Mesenchymal stem cell (in vitro differentiated cells and primary cell): ENCODE measurements at regions not wholly inside any gene's neighbourhood (a gene's known extent, or its start where the extent isn't known, plus 50 kb on each side); places are given as distances from the start of the nearest gene placed in this dataset.
A peak's percentile ranks its signal among the peaks of the same experiment; 100 is the strongest.

ENCODE experiments used
- DNase-seq: peaks from one replicate; pipeline ENCODE4 v3.0.0-alpha.2; 2013
- H2AFZ ChIP-seq: one replicate; pipeline ENCODE4 v1.6.1; 2013; ENCODE audit warnings: low read depth, mild to moderate bottlenecking, control low read depth, inconsistent platforms, low read length, moderate library complexity
- H2AK5ac ChIP-seq: 2 replicates; pipeline ENCODE4 v1.6.1; 2013; ENCODE audit warnings: low read length, moderate library complexity, mild to moderate bottlenecking, inconsistent platforms; ENCODE audit not compliant: severe bottlenecking
- H2BK120ac ChIP-seq: one replicate; pipeline ENCODE4 v1.6.1; 2013; ENCODE audit warnings: low read depth, mild to moderate bottlenecking, inconsistent platforms, low read length, moderate library complexity
- H2BK12ac ChIP-seq, 2 experiments: one replicate each; pipeline ENCODE4 v1.6.1; 2013; ENCODE audit warnings: inconsistent platforms in 2 of 2, low read length in 2 of 2, mild to moderate bottlenecking in 2 of 2, moderate library complexity in 2 of 2, control low read depth in 1 of 2
- H2BK15ac ChIP-seq: one replicate; pipeline ENCODE4 v1.6.1; 2013; ENCODE audit warnings: mild to moderate bottlenecking, low read depth, inconsistent platforms; ENCODE audit not compliant: poor library complexity, severe bottlenecking
- H2BK5ac ChIP-seq: 2 replicates; pipeline ENCODE4 v1.6.1; 2013; ENCODE audit warnings: low read depth, mild to moderate bottlenecking, low read length, control low read depth, inconsistent platforms; ENCODE audit not compliant: poor library complexity, severe bottlenecking
- H3K14ac ChIP-seq, 2 experiments: one replicate each; pipeline ENCODE4 v1.6.1; 2013; ENCODE audit warnings: inconsistent platforms in 2 of 2, low read length in 2 of 2, control low read depth in 1 of 2, mild to moderate bottlenecking in 1 of 2, moderate library complexity in 1 of 2
- H3K18ac ChIP-seq, 2 experiments: one replicate each; pipeline ENCODE4 v1.6.1; 2013; ENCODE audit warnings: inconsistent platforms in 2 of 2, low read length in 2 of 2, control low read depth in 1 of 2, low read depth in 1 of 2, mild to moderate bottlenecking in 1 of 2
- H3K23ac ChIP-seq, 2 experiments: one replicate each; pipeline ENCODE4 v1.6.1; 2013; ENCODE audit warnings: inconsistent platforms in 2 of 2, low read length in 2 of 2, mild to moderate bottlenecking in 2 of 2, moderate library complexity in 2 of 2, control low read depth in 1 of 2
- H3K27ac ChIP-seq: 2 replicates; pipeline ENCODE4 v1.5.1; 2013; ENCODE audit warnings: mild to moderate bottlenecking, moderate library complexity, low read length, control low read depth, inconsistent platforms; ENCODE audit not compliant: poor library complexity, severe bottlenecking
- H3K27me3 ChIP-seq, 2 experiments: 2 replicates each; pipeline versions ENCODE4 v1.6.1 to v1.7.0; 2013; ENCODE audit warnings: low read length in 2 of 2, mild to moderate bottlenecking in 2 of 2, moderate library complexity in 2 of 2, control low read depth in 1 of 2, inconsistent platforms in 1 of 2; ENCODE audit not compliant: control insufficient read depth in 1 of 2, insufficient read depth in 1 of 2
- H3K36me3 ChIP-seq, 2 experiments: 2 replicates each; pipeline versions ENCODE4 v1.6.1 to v1.7.0; 2013; ENCODE audit warnings: low read length in 2 of 2, control low read depth in 1 of 2, inconsistent platforms in 1 of 2, low read depth in 1 of 2, mild to moderate bottlenecking in 1 of 2; ENCODE audit not compliant: insufficient read depth in 2 of 2, control insufficient read depth in 1 of 2
- H3K4ac ChIP-seq, 2 experiments: one replicate each; pipeline ENCODE4 v1.6.1; 2013; ENCODE audit warnings: inconsistent platforms in 2 of 2, low read length in 2 of 2, mild to moderate bottlenecking in 2 of 2, moderate library complexity in 2 of 2, control low read depth in 1 of 2, low read depth in 1 of 2
- H3K4me1 ChIP-seq: 2 replicates; pipeline ENCODE4 v1.6.1; 2013; ENCODE audit warnings: low read depth, low read length, control low read depth; ENCODE audit not compliant: control insufficient read depth, insufficient read depth
- H3K4me2 ChIP-seq: 2 replicates; pipeline ENCODE4 v1.6.1; 2013; ENCODE audit warnings: low read length, mild to moderate bottlenecking, inconsistent platforms; ENCODE audit not compliant: poor library complexity, severe bottlenecking
- H3K4me3 ChIP-seq, 2 experiments: 2 replicates each; pipeline versions ENCODE4 v1.5.1 to v1.7.0; 2013; ENCODE audit warnings: low read length in 2 of 2, mild to moderate bottlenecking in 2 of 2, control low read depth in 1 of 2, low read depth in 1 of 2; ENCODE audit not compliant: insufficient read depth in 1 of 2
- H3K79me1 ChIP-seq: replicated peaks from 2 replicates; pipeline ENCODE4 v1.6.1; 2013; ENCODE audit warnings: mild to moderate bottlenecking, control low read depth, low read length, inconsistent platforms; ENCODE audit not compliant: poor library complexity, severe bottlenecking
- H3K9ac ChIP-seq: 2 replicates; pipeline ENCODE4 v1.7.0; 2013; ENCODE audit warnings: mild to moderate bottlenecking, low read length, moderate library complexity
- H3K9me3 ChIP-seq: 2 replicates; pipeline ENCODE4 v1.7.0; 2013; ENCODE audit warnings: mild to moderate bottlenecking, low read length; ENCODE audit not compliant: control insufficient read depth
- H4K8ac ChIP-seq: one replicate; pipeline ENCODE4 v1.6.1; 2013; ENCODE audit warnings: inconsistent platforms, mild to moderate bottlenecking, low read length, moderate library complexity
- H4K91ac ChIP-seq: one replicate; pipeline ENCODE4 v1.6.1; 2013; ENCODE audit warnings: mild to moderate bottlenecking, low read length, inconsistent platforms
- WGBS: methylation state at CpG from one replicate; pipeline ENCODE4 v1.1.7; 2013; ENCODE audit warnings: mixed read lengths; 5-methylcytosine and 5-hydroxymethylcytosine counted together

GRCh38 chr11:119974051-119974450, 163.9 kb downstream of the TRIM29 start:
- no peak for DNase-seq
- Histone ChIP-seq H2AK5ac (no peak overlapping the region), H3K9me3 (no peaks in the 10 kb centered on the region), H3K18ac (no peak overlapping the region), H3K4me1 (no peaks in the 10 kb centered on the region), H2BK120ac (no peak overlapping the region), H3K36me3 (no peaks in the 10 kb centered on the region), H3K9ac (no peak overlapping the region), H3K27me3 (peaks cover 41 to 73% of the 10 kb centered on the region in 2 experiments), H2BK5ac (no peak overlapping the region), H2BK15ac (no peak overlapping the region), H3K79me1 (no peaks in the 10 kb centered on the region), H2BK12ac (no peak overlapping the region), H4K91ac (no peak overlapping the region), H3K4me2 (no peak overlapping the region), H3K4me3 (no peak overlapping the region), H4K8ac (no peak overlapping the region), H3K23ac (no peak overlapping the region), H3K14ac (no peak overlapping the region), H2AFZ (no peak overlapping the region), H3K4ac (no peak overlapping the region), H3K27ac (no peak overlapping the region)
- 27% methylated on average over 4 of the region's 4 CpGs for WGBS

GRCh38 chr11:119972281-119972680, 165.6 kb downstream of the TRIM29 start:
- Histone ChIP-seq H3K23ac (no peak overlapping the region), H3K27me3 (peaks cover 29 to 61% of the 10 kb centered on the region in 2 experiments), H2AK5ac (no peak overlapping the region), H3K9ac (no peak overlapping the region), H3K4me2 (no peak overlapping the region), H3K4me3 (no peak overlapping the region), H3K36me3 (no peaks in the 10 kb centered on the region), H3K18ac (no peak overlapping the region), H4K8ac (no peak overlapping the region), H2BK5ac (no peak overlapping the region), H4K91ac (no peak overlapping the region), H2BK120ac (no peak overlapping the region), H2BK15ac (no peak overlapping the region), H3K27ac (no peak overlapping the region), H2AFZ (no peak overlapping the region), H2BK12ac (no peak overlapping the region), H3K79me1 (no peaks in the 10 kb centered on the region), H3K4me1 (no peaks in the 10 kb centered on the region), H3K4ac (no peak overlapping the region), H3K14ac (no peak overlapping the region), H3K9me3 (no peaks in the 10 kb centered on the region)
- no peak for DNase-seq
- 77% methylated on average over 2 of the region's 2 CpGs for WGBS

- no peaks in the 10 kb centered on the region for H3K4me1 ChIP-seq
- H2AK5ac ChIP-seq, result no peak overlapping the region
- no peaks in the 10 kb centered on the region for H3K9me3 ChIP-seq
- H3K23ac ChIP-seq, result no peak overlapping the region
- peak overlapping the region; percentile 35 for H4K91ac ChIP-seq
- peak overlapping the region in 1 of 2 experiments; percentile 48 for H3K14ac ChIP-seq
- no peaks in the 10 kb centered on the region for H3K36me3 ChIP-seq
- no peak overlapping the region for H2BK15ac ChIP-seq
- no peak overlapping the region for H3K18ac ChIP-seq
- 81% methylated on average over 15 of the region's 15 CpGs for whole genome bisulfite sequencing
- no peak overlapping the region for H3K9ac ChIP-seq
- peaks cover 18 to 55% of the 10 kb centered on the region in 2 experiments for H3K27me3 ChIP-seq
- H2AFZ ChIP-seq, result no peak overlapping the region
- no peak overlapping the region for H3K27ac ChIP-seq
- H3K4me2 ChIP-seq, result no peak overlapping the region
- DNase-seq, result no peak
- H2BK120ac ChIP-seq, result no peak overlapping the region
- no peaks in the 10 kb centered on the region for H3K79me1 ChIP-seq
- no peak overlapping the region for H4K8ac ChIP-seq
- H3K4ac ChIP-seq, result no peak overlapping the region
- H2BK12ac ChIP-seq, result no peak overlapping the region
- H2BK5ac ChIP-seq, result no peak overlapping the region
- no peak overlapping the region for H3K4me3 ChIP-seq
Observed at GRCh38 chr11:119970555-119971304, 167.2 kb downstream of the TRIM29 start.

- Histone ChIP-seq H4K91ac (no peak overlapping the region), H2BK15ac (no peak overlapping the region), H2BK120ac (no peak overlapping the region), H2BK5ac (no peak overlapping the region), H3K4me1 (no peaks in the 10 kb centered on the region), H3K4me2 (no peak overlapping the region), H3K23ac (no peak overlapping the region), H2BK12ac (no peak overlapping the region), H3K14ac (no peak overlapping the region), H3K4ac (no peak overlapping the region), H3K4me3 (no peak overlapping the region), H3K9me3 (no peaks in the 10 kb centered on the region), H3K27me3 (peaks cover 19 to 66% of the 10 kb centered on the region in 2 experiments), H3K27ac (no peak overlapping the region), H3K36me3 (no peaks in the 10 kb centered on the region), H3K79me1 (no peaks in the 10 kb centered on the region), H4K8ac (no peak overlapping the region), H3K9ac (no peak overlapping the region), H2AFZ (no peak overlapping the region), H2AK5ac (no peak overlapping the region), H3K18ac (no peak overlapping the region)
- DNase-seq, result no peak
- WGBS, result 64% methylated on average over 6 of the region's 8 CpGs
Observed at GRCh38 chr11:119964136-119965025, 173.5 kb downstream of the TRIM29 start.
